Kasumi-1 (cell line): ENCODE measurements at regions not wholly inside any gene's neighbourhood (a gene's known extent, or its start where the extent isn't known, plus 50 kb on each side); places are given as distances from the start of the nearest gene placed in this dataset.
"Not testable (repeated sequence)": the region's sequence is repeated elsewhere in the genome, so short reads cannot be mapped to it uniquely, and the experiment has no call there.

Experiments
- DNase-seq, 2 experiments: peaks; one replicate each; lab custom pipeline; 2025; lab: John Stamatoyannopoulos, UW

- DNase-seq: no peak
These were observed 164.1 kb upstream of the KCNQ5 start for GRCh38 chr6:72457738-72458137.

- no peak for DNase-seq
These were observed 163.3 kb upstream of the KCNQ5 start for GRCh38 chr6:72458521-72458920.

- no peak for DNase-seq
These were observed 160.7 kb upstream of the KCNQ5 start for GRCh38 chr6:72461144-72461543.

GRCh38 chr6:72464246-72464645, 157.6 kb upstream of the KCNQ5 start:
- no peak for DNase-seq

GRCh38 chr6:72464791-72465691, 156.8 kb upstream of the KCNQ5 start:
- DNase-seq: no peak

GRCh38 chr6:72466471-72466870, 155.4 kb upstream of the KCNQ5 start:
- DNase-seq: no peak

- no peak for DNase-seq
These were observed 154.8 kb upstream of the KCNQ5 start for GRCh38 chr6:72466971-72467566.

GRCh38 chr6:72469406-72469983, 152.4 kb upstream of the KCNQ5 start:
- DNase-seq: not testable (repeated sequence)

- no peak for DNase-seq
These were observed 145.8 kb upstream of the KCNQ5 start for GRCh38 chr6:72476051-72476450.

- DNase-seq: no peak
These were observed 145.2 kb upstream of the KCNQ5 start for GRCh38 chr6:72476646-72477045.

- no peak for DNase-seq
These were observed 126.4 kb upstream of the KCNQ5 start for GRCh38 chr6:72495441-72495840.

- DNase-seq: no peak
These were observed 124.7 kb upstream of the KCNQ5 start for GRCh38 chr6:72497186-72497585.

GRCh38 chr6:72500669-72501068, 121.2 kb upstream of the KCNQ5 start:
- no peak for DNase-seq

- no peak for DNase-seq
These were observed 117.5 kb upstream of the KCNQ5 start for GRCh38 chr6:72504406-72504805.

- no peak for DNase-seq
These were observed 116.4 kb upstream of the KCNQ5 start for GRCh38 chr6:72505446-72505845.

GRCh38 chr6:72519871-72520270, 102.0 kb upstream of the KCNQ5 start:
- no peak for DNase-seq

- no peak for DNase-seq
These were observed 100.2 kb upstream of the KCNQ5 start for GRCh38 chr6:72521684-72522083.

- peak in 1 of 2 experiments; percentile 21 for DNase-seq
These were observed 99.1 kb upstream of the KCNQ5 start for GRCh38 chr6:72522735-72523141.

- no peak for DNase-seq
These were observed 97.7 kb upstream of the KCNQ5 start for GRCh38 chr6:72524011-72524645.

- DNase-seq: no peak
These were observed 95.9 kb upstream of the KCNQ5 start for GRCh38 chr6:72525821-72526510.

GRCh38 chr6:72530152-72530551, 91.7 kb upstream of the KCNQ5 start:
- DNase-seq: no peak

GRCh38 chr6:72530750-72531149, 91.1 kb upstream of the KCNQ5 start:
- no peak for DNase-seq
